Ishikawa (cell line): ENCODE measurements at regions not wholly inside any gene's neighbourhood (a gene's known extent, or its start where the extent isn't known, plus 50 kb on each side); places are given as distances from the start of the nearest gene placed in this dataset.

Source experiments
- EP300 ChIP-seq: IDR thresholded peaks from 2 replicates; pipeline ENCODE4 v1.6.1; 2012; ENCODE audit warnings: borderline replicate concordance
- FOXM1 ChIP-seq: IDR thresholded peaks from 2 replicates; pipeline ENCODE4 v1.6.1; 2012; ENCODE audit warnings: low read depth, borderline replicate concordance
- RAD21 ChIP-seq: IDR thresholded peaks from 2 replicates; pipeline ENCODE4 v1.6.1; 2012; ENCODE audit warnings: low read depth
- TAF1 ChIP-seq: IDR thresholded peaks from 2 replicates; pipeline ENCODE4 v1.6.1; 2012; ENCODE audit warnings: low read depth, mild to moderate bottlenecking
- TEAD4 ChIP-seq: IDR thresholded peaks from 2 replicates; pipeline ENCODE4 v1.6.1; 2012
- YY1 ChIP-seq: IDR thresholded peaks from 2 replicates; pipeline ENCODE4 v1.6.1; 2012; ENCODE audit warnings: low read depth
- TF ChIP-seq, protein P1 (sequence below): IDR thresholded peaks from 2 replicates; pipeline ENCODE4 v1.6.1; 2012; ENCODE audit warnings: low read depth, mild to moderate bottlenecking

- no peak for TF ChIP-seq FOXM1
- TF ChIP-seq TEAD4 = no peak
- no peak for TF ChIP-seq TAF1
- no peak for TF ChIP-seq EP300
- TF ChIP-seq RAD21 = no peak
- TF ChIP-seq, protein P1, sequence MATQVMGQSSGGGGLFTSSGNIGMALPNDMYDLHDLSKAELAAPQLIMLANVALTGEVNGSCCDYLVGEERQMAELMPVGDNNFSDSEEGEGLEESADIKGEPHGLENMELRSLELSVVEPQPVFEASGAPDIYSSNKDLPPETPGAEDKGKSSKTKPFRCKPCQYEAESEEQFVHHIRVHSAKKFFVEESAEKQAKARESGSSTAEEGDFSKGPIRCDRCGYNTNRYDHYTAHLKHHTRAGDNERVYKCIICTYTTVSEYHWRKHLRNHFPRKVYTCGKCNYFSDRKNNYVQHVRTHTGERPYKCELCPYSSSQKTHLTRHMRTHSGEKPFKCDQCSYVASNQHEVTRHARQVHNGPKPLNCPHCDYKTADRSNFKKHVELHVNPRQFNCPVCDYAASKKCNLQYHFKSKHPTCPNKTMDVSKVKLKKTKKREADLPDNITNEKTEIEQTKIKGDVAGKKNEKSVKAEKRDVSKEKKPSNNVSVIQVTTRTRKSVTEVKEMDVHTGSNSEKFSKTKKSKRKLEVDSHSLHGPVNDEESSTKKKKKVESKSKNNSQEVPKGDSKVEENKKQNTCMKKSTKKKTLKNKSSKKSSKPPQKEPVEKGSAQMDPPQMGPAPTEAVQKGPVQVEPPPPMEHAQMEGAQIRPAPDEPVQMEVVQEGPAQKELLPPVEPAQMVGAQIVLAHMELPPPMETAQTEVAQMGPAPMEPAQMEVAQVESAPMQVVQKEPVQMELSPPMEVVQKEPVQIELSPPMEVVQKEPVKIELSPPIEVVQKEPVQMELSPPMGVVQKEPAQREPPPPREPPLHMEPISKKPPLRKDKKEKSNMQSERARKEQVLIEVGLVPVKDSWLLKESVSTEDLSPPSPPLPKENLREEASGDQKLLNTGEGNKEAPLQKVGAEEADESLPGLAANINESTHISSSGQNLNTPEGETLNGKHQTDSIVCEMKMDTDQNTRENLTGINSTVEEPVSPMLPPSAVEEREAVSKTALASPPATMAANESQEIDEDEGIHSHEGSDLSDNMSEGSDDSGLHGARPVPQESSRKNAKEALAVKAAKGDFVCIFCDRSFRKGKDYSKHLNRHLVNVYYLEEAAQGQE = no peak
- TF ChIP-seq YY1 = no peak
Observed at GRCh38 chr12:13564266-13564810, 367.8 kb downstream of the EMP1 start.
